ENCODE measurements at regions not wholly inside any gene's neighbourhood (a gene's known extent, or its start where the extent isn't known, plus 50 kb on each side); places are given as distances from the start of the nearest gene placed in this dataset.
"Not testable (repeated sequence)": the region's sequence is repeated elsewhere in the genome, so short reads cannot be mapped to it uniquely, and the experiment has no call there.

DNA sequence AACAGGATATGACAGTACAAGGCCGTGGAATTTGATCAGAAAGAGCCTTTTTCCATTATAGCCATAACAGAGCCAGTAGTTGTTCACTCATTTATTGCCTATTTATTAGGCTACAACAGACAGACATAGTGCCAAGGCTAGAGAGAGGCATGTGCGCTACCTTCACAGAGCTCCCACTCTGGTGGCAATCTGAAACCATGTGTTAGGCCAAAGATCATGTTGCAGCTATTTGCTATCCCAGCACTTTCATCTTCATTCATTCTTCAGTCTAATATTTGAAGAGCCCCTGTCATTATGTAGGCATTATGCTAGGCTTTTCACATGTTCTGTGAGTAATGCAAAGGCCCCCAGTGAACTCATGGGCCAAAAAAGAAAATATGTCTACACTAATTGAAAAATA lies 404.8 kb downstream of the IGSF11 start:
- H3K4me3 Mint-ChIP-seq, result no peak overlapping the region
- no peaks in the 10 kb centered on the region for H3K36me3 Mint-ChIP-seq
- H3K27ac Mint-ChIP-seq, result no peak overlapping the region
- H3K9me3 Mint-ChIP-seq, result peaks cover 0 to 8% (median 0%) of the 10 kb centered on the region in 9 donors
- no peaks in the 10 kb centered on the region for H3K4me1 Mint-ChIP-seq
- H3K27me3 Mint-ChIP-seq, result peaks cover 0 to 6% (median 1%) of the 10 kb centered on the region in 5 donors
- DNase-seq (no peak), ATAC-seq (no peak)
- POLR2A ChIA-PET, result no interaction called here

DNA sequence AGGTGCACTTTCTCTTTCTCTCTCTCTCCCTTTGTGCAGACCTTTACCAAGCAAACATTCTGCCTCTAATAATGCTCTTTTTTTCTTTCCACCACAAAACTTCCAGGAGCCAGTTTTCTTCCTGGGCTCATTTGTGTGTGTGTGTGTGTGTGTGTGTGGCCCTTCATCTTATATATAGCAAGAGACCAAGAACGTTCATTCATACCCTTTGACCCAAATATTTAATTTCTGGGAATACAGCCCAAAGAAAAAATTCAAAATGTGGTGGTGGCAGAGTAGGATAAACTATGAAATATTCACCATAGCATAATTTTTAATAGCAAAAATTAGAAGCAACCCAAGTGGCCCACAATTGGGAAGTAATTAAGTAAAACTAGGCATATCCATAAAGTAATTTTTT lies 398.9 kb downstream of the IGSF11 start:
- POLR2A ChIA-PET, result no interaction called here
- H3K9me3 Mint-ChIP-seq, result peaks cover 0 to 10% (median 0%) of the 10 kb centered on the region in 9 donors
- no peak overlapping the region for H3K27ac Mint-ChIP-seq
- DNase-seq, result no peak
- H3K4me3 Mint-ChIP-seq, result no peak overlapping the region
- H3K27me3 Mint-ChIP-seq, result peaks cover 0 to 19% (median 6%) of the 10 kb centered on the region in 5 donors
- H3K4me1 Mint-ChIP-seq, result no peaks in the 10 kb centered on the region
- no peak for ATAC-seq
- no peaks in the 10 kb centered on the region for H3K36me3 Mint-ChIP-seq

DNA sequence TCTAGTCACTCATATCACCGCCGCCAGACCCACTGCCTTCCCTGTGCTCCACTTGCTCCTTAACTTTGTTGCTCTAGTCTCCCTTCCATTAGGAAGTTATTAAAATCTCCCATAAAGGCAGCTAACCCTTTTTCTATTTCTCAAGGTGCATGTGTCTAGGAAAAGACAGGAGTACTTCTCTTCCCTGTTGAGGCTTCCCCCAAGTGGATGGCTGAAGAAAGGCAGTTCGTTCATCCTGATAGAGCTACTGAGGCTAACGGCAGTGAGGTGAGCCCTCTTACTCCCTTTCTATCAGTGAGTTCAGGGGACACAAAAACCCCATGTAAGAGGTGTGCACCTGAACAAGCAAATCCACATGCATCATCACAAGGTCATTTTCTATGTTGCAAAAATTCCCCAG lies 397.8 kb downstream of the IGSF11 start:
- Mint-ChIP-seq H3K27me3 (peaks cover 0 to 22% (median 7%) of the 10 kb centered on the region in 5 donors), H3K27ac (no peak overlapping the region), H3K4me3 (no peak overlapping the region), H3K9me3 (peaks cover 0 to 10% (median 0%) of the 10 kb centered on the region in 9 donors), H3K4me1 (no peaks in the 10 kb centered on the region), H3K36me3 (no peaks in the 10 kb centered on the region)
- DNase-seq (no peak), ATAC-seq (no peak)
- POLR2A ChIA-PET, result no interaction called here

DNA sequence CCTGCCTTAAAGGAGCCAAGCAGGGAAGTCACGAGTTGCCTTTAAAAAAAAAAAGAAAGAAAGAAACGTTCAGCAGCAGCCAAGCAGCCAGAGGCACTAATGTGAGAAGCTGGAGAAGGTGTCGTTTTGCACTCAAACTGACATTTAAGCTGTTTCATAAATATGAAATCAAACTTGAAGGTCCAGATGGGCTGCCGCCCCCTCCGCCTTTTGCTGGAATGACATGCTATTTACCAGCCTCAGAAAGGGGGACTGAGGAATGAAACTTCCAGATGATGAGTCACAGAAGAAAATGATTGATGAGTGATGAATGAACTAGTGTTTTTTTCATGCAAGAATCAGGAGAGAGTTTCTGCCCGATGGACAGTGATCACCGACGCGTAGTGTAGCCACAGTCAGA lies 396.8 kb downstream of the IGSF11 start:
- Mint-ChIP-seq H3K4me1 (no peaks in the 10 kb centered on the region), H3K36me3 (no peaks in the 10 kb centered on the region), H3K4me3 (no peak overlapping the region), H3K27me3 (peaks cover 0 to 23% (median 9%) of the 10 kb centered on the region in 5 donors), H3K9me3 (peaks cover 0 to 10% (median 0%) of the 10 kb centered on the region in 9 donors), H3K27ac (no peak overlapping the region)
- ATAC-seq (no peak), DNase-seq (no peak)
- POLR2A ChIA-PET, result no interaction called here

DNA sequence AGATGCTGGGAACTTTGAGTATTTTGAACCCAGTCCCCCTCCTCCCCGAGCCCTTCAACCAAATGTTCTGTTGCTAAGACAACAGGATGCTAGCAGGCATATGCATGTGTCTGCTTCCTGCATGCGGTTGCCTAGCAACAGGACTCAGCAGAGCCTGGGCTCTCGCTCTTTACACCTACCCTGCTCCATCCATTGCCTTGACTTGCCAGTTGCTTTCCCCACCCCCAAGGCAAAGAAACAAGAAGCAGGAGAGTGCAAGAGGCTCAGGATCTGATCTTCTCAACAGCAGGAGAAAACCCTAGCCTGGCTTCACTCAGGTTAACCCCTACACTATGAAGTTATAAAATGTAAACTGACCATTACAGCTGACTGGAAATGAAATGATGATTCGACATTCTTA lies 393.0 kb downstream of the IGSF11 start:
- DNase-seq, result peak in 1 of 10 donors; percentile 12
- POLR2A ChIA-PET, result no interaction called here
- H3K27me3 Mint-ChIP-seq, result peaks cover 0 to 17% (median 0%) of the 10 kb centered on the region in 5 donors

DNA sequence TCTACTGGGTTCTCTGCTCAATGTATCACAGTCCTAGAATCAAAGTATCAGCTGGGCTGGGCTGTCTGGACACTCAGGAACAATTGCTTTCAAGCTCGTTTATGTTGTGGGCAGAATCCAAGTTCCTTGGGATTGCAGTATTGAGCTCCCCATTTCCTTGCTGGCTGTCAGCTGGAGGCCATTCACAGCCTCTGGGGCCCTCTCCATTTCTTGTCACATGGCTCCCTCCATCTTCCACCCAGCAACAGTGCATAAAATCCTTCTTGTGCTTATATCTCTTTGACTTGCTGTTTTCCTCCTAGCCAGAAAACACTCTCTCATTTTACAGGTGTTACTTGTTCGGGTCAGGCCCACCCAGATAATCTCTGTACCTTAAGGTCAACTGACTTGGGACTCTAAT lies 363.5 kb downstream of the IGSF11 start:
- POLR2A ChIA-PET, result no interaction called here
- Mint-ChIP-seq H3K4me3 (no peak overlapping the region), H3K27me3 (peaks cover 0 to 4% (median 0%) of the 10 kb centered on the region in 5 donors), H3K27ac (no peak overlapping the region), H3K36me3 (no peaks in the 10 kb centered on the region), H3K4me1 (no peaks in the 10 kb centered on the region), H3K9me3 (peaks cover 0 to 3% (median 0%) of the 10 kb centered on the region in 9 donors)
- ATAC-seq, result no peak
- no peak for DNase-seq

More for the DNA sequence above, 393.0 kb downstream of the IGSF11 start:
- peaks cover 0 to 4% (median 0%) of the 10 kb centered on the region in 9 donors for H3K9me3 Mint-ChIP-seq
- H3K36me3 Mint-ChIP-seq, result no peaks in the 10 kb centered on the region
- H3K27ac Mint-ChIP-seq, result no peak overlapping the region
- no peaks in the 10 kb centered on the region for H3K4me1 Mint-ChIP-seq
- H3K4me3 Mint-ChIP-seq, result no peak overlapping the region
- ATAC-seq, result no peak

DNA sequence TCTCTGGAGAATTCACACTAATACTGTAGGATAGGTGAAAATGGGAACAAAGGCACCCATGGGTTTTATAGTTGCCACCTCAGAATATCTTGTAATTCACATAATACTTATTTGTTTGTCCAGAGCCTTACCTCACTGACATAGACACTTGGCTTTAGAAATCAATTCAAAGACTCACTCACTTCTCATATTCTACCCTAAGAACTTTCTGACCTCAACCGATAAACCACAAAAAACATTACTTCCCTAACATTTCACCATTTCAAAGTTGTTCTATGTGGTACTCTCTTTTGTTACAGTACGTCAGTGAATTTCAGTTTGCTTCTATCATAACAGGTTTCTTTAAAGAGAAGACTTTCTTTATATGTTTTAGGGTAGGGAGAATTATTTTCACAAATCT lies 359.3 kb downstream of the IGSF11 start:
- no peak overlapping the region for H3K4me3 Mint-ChIP-seq
- POLR2A ChIA-PET, result no interaction called here
- H3K27ac Mint-ChIP-seq, result no peak overlapping the region
- H3K9me3 Mint-ChIP-seq, result peaks cover 0 to 3% (median 0%) of the 10 kb centered on the region in 9 donors
- no peaks in the 10 kb centered on the region for H3K36me3 Mint-ChIP-seq
- ATAC-seq (no peak), DNase-seq (no peak)
- no peaks in the 10 kb centered on the region for H3K27me3 Mint-ChIP-seq
- H3K4me1 Mint-ChIP-seq, result no peaks in the 10 kb centered on the region

DNA sequence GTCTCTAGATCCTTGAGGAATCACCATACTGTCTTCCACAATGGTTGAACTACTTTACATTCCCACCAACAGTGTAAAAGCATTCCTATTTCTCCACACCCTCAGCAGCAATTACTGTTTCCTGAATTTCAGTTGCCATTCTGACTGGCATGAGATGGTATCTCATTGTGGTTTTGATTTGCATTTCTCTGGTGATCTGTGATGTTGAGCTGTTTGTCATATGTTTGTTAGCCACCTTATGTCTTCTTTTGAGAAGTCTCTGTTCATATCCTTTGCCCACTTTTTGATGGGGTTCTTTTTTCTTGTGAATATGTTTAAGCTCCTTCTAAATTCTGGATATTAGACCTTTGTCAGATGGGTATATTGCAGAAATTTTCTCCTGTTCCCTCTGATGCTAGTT lies 356.0 kb downstream of the IGSF11 start:
- ATAC-seq, H3K36me3 Mint-ChIP-seq, H3K4me1 Mint-ChIP-seq, POLR2A ChIA-PET, H3K4me3 Mint-ChIP-seq, H3K27ac Mint-ChIP-seq, DNase-seq: not testable (repeated sequence)
- Mint-ChIP-seq H3K9me3 (peaks cover 0 to 14% (median 3%) of the 10 kb centered on the region in 9 donors), H3K27me3 (peaks cover 0 to 12% (median 7%) of the 10 kb centered on the region in 5 donors)

DNA sequence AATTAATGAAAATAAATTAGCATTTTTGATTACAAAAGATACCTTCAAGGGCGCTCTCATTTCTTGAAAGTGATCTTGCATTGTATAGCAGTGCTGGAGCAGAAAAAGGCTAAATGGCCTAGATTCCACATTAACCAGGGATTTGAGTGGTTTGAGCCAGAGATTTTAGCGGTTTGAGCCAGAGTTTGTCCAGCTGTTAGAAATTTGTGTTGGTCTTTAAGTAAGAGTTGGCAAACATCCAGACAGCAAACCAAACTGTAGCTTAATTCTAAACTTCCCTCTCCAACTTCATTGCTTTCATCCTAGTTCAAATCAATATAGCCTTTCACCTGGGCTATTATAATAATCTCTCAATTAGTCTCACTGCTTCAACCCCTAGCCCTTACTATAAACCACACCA lies 351.7 kb downstream of the IGSF11 start:
- no peak for DNase-seq
- peaks cover 0 to 8% (median 0%) of the 10 kb centered on the region in 3 donors for H3K36me3 Mint-ChIP-seq
- no peak for ATAC-seq
- no peak overlapping the region for H3K27ac Mint-ChIP-seq
- peaks cover 0 to 12% (median 7%) of the 10 kb centered on the region in 5 donors for H3K27me3 Mint-ChIP-seq
- peaks cover 0 to 14% (median 0%) of the 10 kb centered on the region in 9 donors for H3K9me3 Mint-ChIP-seq
- H3K4me1 Mint-ChIP-seq, result no peaks in the 10 kb centered on the region
- POLR2A ChIA-PET, result no interaction called here
- no peak overlapping the region for H3K4me3 Mint-ChIP-seq

DNA sequence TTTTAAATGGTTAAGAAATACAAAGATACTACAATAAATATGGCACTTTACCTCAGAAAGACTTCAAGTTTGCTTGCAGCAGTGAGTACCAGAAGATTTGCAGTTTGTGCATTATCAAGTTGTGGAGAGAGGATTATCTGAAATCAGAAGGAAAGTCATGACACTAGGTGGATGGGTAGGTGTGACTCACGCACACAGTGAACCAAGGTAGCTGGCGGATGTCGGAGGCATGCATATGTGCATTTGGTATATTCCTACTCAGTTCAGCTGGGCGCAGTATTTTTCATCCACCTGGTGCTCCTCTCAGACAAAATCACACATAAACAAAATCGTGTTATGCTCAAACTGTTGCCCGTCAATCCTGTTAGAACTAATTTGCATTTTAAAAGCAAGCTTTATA lies 351.0 kb downstream of the IGSF11 start:
- Mint-ChIP-seq H3K27ac (no peak overlapping the region), H3K9me3 (peaks cover 0 to 14% (median 0%) of the 10 kb centered on the region in 9 donors), H3K36me3 (peaks cover 0 to 8% (median 0%) of the 10 kb centered on the region in 3 donors), H3K27me3 (peaks cover 0 to 12% (median 7%) of the 10 kb centered on the region in 5 donors), H3K4me3 (no peak overlapping the region), H3K4me1 (no peaks in the 10 kb centered on the region)
- POLR2A ChIA-PET, result no interaction called here
- DNase-seq (no peak), ATAC-seq (no peak)

DNA sequence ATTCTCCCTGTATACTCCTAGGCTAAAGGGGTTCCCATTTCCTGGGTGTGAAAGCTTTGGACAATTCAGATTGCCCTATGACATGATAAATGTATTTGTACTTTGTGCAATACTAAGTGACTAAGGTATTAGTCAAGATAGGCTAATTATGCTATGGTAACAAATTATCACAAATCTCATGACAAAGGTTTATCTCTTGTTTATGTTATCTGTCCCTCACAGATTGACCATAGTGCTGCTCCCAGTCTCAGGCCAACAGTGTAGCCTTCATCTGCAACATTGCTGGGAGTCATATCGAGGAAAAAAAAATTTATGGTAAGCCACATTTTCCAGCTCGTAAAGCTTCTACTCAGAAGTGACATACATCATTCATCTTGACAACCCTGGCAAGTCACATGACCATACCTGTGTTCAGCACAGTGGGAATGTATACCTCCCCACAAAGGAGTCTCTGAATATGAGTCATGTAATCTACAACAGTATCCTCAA lies 346.2 kb downstream of the IGSF11 start:
- H3K4me3 Mint-ChIP-seq, result no peak overlapping the region
- H3K4me1 Mint-ChIP-seq, result no peaks in the 10 kb centered on the region
- no peaks in the 10 kb centered on the region for H3K36me3 Mint-ChIP-seq
- H3K27me3 Mint-ChIP-seq, result peaks cover 0 to 8% (median 2%) of the 10 kb centered on the region in 5 donors
- POLR2A ChIA-PET, result no interaction called here
- peaks cover 0 to 13% (median 0%) of the 10 kb centered on the region in 9 donors for H3K9me3 Mint-ChIP-seq
- no peak for DNase-seq
- ATAC-seq, result no peak
- no peak overlapping the region for H3K27ac Mint-ChIP-seq

DNA sequence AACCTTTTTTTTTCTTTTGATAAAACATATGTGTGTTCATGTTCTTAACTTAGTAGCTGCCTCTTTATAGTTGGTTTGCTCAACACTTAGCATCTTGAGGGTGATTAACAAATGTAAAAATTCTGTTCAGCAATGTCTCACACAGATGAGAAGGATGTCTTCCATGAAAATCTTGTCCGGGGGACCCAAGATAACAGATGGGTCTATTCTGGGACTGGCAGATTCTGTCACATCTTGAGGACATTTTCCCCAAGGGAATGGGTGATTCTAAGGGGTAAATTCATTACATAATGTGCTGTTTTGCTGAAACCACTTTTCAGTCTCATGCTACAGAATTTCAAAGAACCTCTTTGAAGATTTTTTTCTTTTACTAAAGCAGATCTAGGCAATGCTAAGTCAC lies 342.2 kb downstream of the IGSF11 start:
- Mint-ChIP-seq H3K4me3 (no peak overlapping the region), H3K36me3 (no peaks in the 10 kb centered on the region), H3K4me1 (no peaks in the 10 kb centered on the region), H3K27ac (no peak overlapping the region), H3K9me3 (peaks cover 0 to 28% (median 4%) of the 10 kb centered on the region in 9 donors), H3K27me3 (peaks cover 0 to 23% (median 4%) of the 10 kb centered on the region in 5 donors)
- no peak for ATAC-seq
- no peak for DNase-seq
- POLR2A ChIA-PET, result no interaction called here

DNA sequence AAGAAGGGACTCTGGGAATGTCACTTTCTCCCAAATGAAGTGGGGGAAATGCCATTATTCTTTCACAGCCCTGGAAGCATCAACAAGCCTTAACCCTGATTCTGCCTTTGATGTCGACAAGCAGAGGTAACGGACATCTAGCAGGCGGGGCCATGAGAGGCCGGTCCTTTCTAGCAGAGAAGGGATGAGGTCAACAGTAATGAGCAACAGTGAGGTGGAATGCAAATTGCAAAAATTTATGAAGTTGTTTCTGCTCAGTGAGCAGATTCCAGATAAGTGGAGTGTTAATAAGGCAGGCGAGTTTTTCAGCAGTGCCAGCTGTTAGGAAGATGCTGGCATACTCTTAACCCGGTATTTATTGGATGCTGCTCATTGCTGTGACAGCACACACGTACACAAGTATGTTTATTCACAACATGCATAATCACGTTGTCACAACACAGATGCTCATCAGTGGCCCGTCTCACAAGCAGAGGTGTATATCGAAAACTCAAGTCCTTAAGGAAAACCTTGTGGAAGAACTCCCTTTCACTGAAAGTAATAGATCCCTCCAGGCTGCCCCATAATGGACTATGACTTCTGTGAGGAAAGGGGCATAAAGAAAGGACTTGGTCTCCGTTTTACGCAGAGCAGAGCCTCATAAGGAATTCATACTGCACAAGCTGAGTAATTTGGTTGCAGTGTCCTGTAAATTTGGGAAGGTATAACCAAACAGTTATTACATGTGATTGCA lies 329.0 kb downstream of the IGSF11 start:
- H3K4me3 Mint-ChIP-seq, result no peak overlapping the region
- peaks cover 0 to 3% (median 0%) of the 10 kb centered on the region in 9 donors for H3K9me3 Mint-ChIP-seq
- H3K36me3 Mint-ChIP-seq, result no peaks in the 10 kb centered on the region
- no peaks in the 10 kb centered on the region for H3K4me1 Mint-ChIP-seq
- POLR2A ChIA-PET, result no interaction called here
- DNase-seq (no peak), ATAC-seq (no peak)
- H3K27ac Mint-ChIP-seq, result no peak overlapping the region
- H3K27me3 Mint-ChIP-seq, result no peaks in the 10 kb centered on the region

DNA sequence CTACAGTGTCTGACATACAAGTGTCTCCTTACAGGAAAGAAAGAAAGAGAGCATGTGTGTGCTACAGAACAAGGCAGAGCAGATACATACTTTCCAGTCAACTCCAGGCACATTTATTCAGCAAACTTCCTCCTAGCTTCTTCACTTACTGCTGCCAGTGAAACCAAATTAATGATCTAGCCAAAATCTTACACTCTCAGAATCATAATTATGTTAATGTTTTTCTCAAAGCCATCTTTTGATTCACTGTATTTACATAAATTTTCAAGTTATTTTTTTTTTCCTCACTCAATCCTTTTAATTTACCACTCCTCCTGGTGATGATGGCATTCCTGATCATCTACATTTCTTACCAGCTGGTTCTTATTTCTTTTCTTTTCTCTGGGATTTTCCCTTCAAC lies 326.7 kb downstream of the IGSF11 start:
- Mint-ChIP-seq H3K9me3 (no peaks in the 10 kb centered on the region), H3K27me3 (no peaks in the 10 kb centered on the region), H3K4me3 (no peak overlapping the region), H3K27ac (no peak overlapping the region), H3K36me3 (no peaks in the 10 kb centered on the region), H3K4me1 (no peaks in the 10 kb centered on the region)
- POLR2A ChIA-PET, result no interaction called here
- ATAC-seq (no peak), DNase-seq (no peak)
